ENCODE measurements at regions not wholly inside any gene's neighbourhood (a gene's known extent, or its start where the extent isn't known, plus 50 kb on each side); places are given as distances from the start of the nearest gene placed in this dataset.

DNA sequence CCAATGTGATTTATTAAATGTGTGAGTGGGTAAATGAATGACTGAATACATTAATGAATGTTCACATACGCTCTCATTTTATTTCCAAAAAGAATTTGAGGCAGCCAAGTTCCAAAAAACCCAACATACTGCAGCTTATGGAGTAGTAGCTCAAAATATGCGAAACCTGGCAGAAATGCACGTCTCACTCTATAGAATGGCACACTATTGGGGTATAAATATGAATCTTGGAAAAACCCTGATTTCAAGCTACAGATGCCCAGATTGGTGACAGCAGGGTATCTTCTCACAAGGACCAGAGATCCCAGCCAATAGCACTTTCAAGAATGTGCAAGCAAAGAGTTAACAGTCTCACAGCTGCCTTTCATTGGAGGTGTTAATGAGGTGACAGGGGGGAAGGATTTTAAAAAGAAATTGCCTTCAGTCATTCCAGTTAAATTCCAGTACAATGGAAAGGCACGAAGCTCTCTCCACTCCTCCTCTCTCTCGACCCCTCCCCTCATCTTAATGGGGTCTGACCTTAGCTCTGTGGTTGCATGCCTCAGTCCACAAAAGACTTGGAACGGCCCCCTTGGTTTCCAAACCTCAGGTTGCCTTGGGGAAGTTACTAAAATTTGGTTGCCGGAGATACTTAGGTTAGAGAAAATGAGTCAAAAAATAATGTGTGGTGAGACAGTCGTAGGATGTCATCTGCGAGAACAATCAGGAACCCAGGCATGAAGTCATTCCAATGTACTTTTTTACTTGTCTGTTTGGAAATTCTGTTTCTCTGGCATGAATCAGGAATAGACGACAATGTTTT, 307.4 kb downstream of the NFIB start:
- TF ChIP-seq, protein P1, sequence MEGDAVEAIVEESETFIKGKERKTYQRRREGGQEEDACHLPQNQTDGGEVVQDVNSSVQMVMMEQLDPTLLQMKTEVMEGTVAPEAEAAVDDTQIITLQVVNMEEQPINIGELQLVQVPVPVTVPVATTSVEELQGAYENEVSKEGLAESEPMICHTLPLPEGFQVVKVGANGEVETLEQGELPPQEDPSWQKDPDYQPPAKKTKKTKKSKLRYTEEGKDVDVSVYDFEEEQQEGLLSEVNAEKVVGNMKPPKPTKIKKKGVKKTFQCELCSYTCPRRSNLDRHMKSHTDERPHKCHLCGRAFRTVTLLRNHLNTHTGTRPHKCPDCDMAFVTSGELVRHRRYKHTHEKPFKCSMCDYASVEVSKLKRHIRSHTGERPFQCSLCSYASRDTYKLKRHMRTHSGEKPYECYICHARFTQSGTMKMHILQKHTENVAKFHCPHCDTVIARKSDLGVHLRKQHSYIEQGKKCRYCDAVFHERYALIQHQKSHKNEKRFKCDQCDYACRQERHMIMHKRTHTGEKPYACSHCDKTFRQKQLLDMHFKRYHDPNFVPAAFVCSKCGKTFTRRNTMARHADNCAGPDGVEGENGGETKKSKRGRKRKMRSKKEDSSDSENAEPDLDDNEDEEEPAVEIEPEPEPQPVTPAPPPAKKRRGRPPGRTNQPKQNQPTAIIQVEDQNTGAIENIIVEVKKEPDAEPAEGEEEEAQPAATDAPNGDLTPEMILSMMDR (IDR thresholded peaks at IDR 0.05; ENCODE audit: borderline replicate concordance, insufficient read depth, low read depth, low read length), result no peak

DNA sequence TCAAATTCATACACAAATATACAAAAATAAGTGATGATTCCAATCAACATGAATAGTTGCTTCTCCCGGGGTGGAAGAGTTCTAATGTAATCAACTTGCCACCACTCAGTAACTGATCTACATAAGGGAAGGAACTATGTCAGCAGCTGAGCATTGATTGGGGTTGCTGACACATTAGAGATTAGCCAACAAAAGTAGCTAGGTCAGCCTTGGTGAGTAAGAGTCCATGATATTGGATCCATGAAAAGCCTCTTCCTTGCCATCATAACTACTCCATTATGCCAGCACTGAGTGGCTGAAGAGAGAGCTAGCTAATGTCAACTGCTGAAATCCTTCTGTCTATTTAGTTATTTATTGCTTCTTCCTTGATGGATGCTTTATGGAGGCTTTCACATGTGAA, 309.8 kb downstream of the NFIB start:
- TF ChIP-seq, protein P1 (IDR thresholded peaks at IDR 0.05; ENCODE audit: borderline replicate concordance, insufficient read depth, low read depth, low read length), result no peak
- H3K4me3 ChIP-seq (ENCODE audit: low read depth, low read length), result no peak overlapping the region

More for the DNA sequence above, 307.4 kb downstream of the NFIB start:
- H3K4me3 ChIP-seq (ENCODE audit: low read depth, low read length), result no peak overlapping the region

DNA sequence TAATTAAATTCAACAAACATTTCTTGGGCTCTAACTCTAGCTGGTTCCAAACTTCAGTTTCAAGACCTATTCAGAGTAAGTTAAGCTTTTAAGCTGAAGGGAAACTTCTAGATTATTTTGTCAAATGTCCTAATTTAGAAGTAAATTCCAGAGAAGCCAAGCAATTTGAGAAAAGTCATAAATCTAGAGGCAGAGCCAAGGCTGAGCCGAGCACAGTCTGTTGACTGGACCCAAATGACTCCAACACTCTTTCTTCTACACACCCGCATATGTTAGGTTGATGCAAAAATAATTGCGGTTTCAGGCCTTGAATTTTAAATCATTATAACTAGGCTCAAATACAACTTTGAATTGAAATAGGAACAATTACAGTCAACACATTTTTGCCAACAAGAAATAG, 319.7 kb downstream of the NFIB start:
- TF ChIP-seq, protein P1 (IDR thresholded peaks at IDR 0.05; ENCODE audit: borderline replicate concordance, insufficient read depth, low read depth, low read length), result no peak
- H3K4me3 ChIP-seq (ENCODE audit: low read depth, low read length), result no peak overlapping the region

DNA sequence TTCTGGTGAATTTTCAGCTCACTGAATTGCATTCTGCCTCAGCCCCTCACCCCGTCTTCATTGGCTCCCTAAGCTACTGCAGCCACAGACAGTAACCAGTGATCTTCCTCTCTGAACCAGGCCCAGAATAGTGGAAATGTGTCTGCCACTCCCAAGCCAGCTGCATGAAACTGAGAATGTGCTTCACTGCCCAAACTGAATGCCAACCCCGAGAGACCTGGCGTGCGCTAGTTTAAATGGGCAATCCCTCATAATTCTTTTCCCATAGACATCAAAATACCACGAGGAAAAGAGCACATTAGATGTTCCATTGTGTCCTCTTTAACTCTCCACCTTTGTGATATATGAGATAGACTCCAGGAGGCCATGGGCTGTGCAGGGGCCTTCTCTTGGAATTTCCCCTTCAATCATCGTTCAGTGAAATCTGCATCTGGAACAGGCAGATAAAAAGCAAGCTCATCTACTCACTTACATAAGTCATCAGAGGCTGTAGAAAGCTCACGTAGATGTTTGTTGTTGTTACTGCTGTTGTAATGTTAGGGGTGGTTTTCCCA, 320.2 kb downstream of the NFIB start:
- TF ChIP-seq, protein P1 (IDR thresholded peaks at IDR 0.05; ENCODE audit: borderline replicate concordance, insufficient read depth, low read depth, low read length), result no peak
- H3K4me3 ChIP-seq (ENCODE audit: low read depth, low read length), result no peak overlapping the region

DNA sequence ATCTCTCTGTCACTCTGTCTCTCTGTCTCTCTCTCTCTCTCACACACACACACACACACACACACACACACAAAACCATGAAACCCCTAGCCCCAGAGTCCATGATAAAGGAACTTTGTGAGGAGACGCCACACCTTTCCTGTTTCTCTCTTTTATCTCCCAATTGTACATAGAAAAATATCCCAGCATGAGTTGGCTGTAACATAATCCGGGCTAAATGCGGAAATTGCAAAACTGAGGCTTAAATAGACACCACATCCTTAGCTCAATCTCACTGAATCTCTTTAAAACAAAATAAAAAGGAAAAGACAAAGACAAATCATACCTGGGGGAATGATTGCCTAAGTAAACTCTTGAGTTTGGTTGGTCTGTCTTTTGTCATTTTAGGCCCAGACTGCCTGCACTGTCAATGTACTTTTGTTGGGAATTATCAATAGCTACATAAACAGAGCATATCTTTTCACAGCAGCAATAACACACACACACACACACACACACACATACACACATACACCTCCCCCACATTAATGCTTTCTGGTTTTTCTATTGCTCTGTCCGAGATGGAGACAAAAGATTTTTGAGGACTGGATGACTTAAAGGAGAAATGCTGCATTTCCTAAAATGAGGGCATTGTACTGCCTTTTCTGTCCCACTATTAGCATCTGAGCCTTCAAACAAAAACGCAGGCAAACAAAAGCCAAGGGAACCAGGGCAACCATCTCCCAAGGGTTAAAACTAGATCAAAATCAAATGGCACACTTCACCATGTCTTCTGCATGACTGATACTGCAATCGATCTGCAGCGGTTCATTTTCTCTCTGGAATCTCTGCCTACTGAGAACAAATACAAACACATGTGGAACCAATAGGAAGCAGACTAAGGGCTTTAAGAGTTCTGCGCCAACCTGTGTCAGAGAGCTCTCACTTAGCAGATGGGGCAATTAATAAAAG, 321.5 kb downstream of the NFIB start:
- TF ChIP-seq, protein P1 (IDR thresholded peaks at IDR 0.05; ENCODE audit: borderline replicate concordance, insufficient read depth, low read depth, low read length), result no peak
- H3K4me3 ChIP-seq (ENCODE audit: low read depth, low read length), result no peak overlapping the region

DNA sequence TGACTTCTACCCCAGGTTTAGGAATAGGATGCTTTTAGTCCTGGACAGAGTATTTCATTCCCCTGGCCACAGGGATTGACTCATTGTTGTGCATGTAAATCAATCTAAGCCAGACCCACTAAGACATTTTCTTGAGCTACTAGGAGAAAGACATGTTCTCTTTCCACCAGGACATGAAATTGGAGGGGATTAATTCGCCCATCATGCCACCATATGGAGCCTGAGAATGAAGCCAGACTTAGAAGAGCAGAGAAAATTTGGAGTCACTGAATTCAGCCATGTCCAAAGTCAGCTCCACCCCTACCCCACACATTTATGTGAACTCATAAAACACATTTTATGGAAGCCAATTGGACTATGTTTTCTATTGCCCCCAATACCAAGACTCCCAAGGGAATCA, 322.5 kb downstream of the NFIB start:
- H3K4me3 ChIP-seq (ENCODE audit: low read depth, low read length), result no peak overlapping the region
- TF ChIP-seq, protein P1 (IDR thresholded peaks at IDR 0.05; ENCODE audit: borderline replicate concordance, insufficient read depth, low read depth, low read length), result no peak
